Esophagus squamous epithelium (tissue), 4 donors: ENCODE measurements at regions not wholly inside any gene's neighbourhood (a gene's known extent, or its start where the extent isn't known, plus 50 kb on each side); places are given as distances from the start of the nearest gene placed in this dataset.

Source experiments
- POLR2A ChIP-seq, 4 donors: fragments of 450-650 bp; IDR thresholded peaks; one replicate each; pipeline ENCODE4 v1.6.1; 2017; ENCODE audit warnings: antibody characterized with exemption in 4 of 4, mild to moderate bottlenecking in 4 of 4, moderate library complexity in 3 of 4
- TF ChIP-seq, protein P1 (sequence below), 6 experiments: fragments of 450-650 bp in 4 of 6; fragments of 200-600 bp in 2 of 6; sonication (generic) in 2 of 6; IDR thresholded peaks; one replicate each; pipeline ENCODE4 v1.5.1; 2016 to 2019; ENCODE audit warnings: antibody characterized with exemption in 6 of 6, mild to moderate bottlenecking in 4 of 6, moderate library complexity in 4 of 6

- TF ChIP-seq, protein P1, sequence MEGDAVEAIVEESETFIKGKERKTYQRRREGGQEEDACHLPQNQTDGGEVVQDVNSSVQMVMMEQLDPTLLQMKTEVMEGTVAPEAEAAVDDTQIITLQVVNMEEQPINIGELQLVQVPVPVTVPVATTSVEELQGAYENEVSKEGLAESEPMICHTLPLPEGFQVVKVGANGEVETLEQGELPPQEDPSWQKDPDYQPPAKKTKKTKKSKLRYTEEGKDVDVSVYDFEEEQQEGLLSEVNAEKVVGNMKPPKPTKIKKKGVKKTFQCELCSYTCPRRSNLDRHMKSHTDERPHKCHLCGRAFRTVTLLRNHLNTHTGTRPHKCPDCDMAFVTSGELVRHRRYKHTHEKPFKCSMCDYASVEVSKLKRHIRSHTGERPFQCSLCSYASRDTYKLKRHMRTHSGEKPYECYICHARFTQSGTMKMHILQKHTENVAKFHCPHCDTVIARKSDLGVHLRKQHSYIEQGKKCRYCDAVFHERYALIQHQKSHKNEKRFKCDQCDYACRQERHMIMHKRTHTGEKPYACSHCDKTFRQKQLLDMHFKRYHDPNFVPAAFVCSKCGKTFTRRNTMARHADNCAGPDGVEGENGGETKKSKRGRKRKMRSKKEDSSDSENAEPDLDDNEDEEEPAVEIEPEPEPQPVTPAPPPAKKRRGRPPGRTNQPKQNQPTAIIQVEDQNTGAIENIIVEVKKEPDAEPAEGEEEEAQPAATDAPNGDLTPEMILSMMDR (IDR thresholded peaks at IDR 0.05), result no peak
- TF ChIP-seq POLR2A (IDR thresholded peaks at IDR 0.05), result no peak
These were observed 1113.0 kb downstream of the CBLN2 start for GRCh38 chr18:71431171-71431570.
